HG03060 (cell line): ENCODE measurements at regions not wholly inside any gene's neighbourhood (a gene's known extent, or its start where the extent isn't known, plus 50 kb on each side); places are given as distances from the start of the nearest gene placed in this dataset.

Experiments used
- ATAC-seq: cut with Tn5 transposase; IDR thresholded peaks from one replicate; pipeline ENCODE4 v1.9.1; 2021; ENCODE audit warnings: low read depth, moderate number of reproducible peaks; ENCODE audit not compliant: unreplicated experiment

DNA sequence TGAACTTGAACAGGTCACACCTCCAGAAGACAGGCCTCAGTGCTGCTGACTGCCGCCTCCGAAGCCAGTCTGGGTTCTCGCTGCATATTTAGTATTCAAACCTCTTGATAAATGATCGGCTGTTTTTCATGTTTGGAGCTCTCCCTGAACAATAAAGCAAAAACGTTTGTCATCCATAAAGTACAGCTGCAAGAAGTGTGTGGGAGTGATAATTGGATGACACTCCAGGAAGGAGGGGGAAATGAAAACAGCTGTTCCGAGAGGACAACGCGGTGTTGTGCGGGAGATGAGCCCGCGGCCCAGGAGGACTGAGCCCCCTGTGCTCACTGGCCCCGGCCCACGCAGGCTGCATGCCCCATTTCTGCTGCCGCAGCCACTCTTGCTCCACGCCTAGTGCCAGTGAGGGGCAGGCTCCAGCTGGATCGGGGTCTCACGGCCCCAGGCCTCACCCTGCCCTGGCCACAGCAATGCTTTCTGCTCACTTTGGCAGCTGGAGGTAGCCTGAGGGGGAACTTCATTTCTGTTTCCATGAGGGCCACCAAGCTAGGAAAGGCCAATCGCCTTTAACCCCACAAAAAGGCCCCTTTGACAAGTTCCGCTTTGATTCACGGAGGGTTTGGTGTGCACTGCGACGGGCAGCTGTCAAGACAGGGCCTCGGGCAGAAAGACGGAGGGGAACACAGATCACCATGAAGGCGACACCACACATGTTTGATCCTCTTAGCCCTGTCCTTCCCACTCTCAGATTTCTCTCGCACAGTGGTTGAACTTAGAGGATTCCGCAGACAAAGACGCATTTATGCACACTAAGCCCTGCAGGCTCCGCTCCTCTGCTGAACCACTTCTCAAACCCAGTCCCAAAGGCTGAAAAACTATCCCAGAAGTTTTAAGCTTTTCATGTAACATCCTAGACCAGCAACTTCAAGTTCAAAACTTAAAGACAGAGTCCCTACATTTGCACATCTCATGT lies 537.6 kb downstream of the EFNB2 start:
- ATAC-seq: no peak

DNA sequence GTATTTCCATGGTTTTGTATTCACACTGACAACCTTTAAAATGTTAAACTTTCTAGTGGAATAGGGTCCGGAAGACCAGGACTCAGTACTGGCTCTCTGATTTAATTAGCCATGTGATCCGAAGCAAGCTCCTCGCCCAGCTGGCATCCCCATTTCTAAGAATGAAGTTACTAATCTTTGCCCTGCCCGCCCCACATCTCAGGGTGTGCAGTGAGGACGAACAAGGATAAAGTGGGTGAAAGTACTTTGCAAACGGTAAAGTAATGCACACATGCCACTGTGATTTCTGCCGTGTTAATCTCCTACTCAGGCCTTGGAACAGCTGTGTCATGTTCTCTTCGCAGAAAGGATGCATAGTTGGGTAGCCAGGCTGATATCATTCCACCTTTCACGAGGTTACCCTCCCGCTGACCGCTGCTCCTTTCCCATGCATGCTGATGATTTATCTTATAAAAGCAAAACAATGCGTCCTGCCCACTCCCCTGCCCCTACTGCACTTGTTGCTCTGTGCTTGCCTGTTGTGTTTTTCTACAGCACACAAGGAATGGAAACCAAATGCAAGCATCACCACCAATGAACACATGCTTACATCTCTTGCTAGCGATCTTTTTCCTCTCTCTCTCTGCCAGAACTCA lies 539.0 kb downstream of the EFNB2 start:
- no peak for ATAC-seq

GRCh38 chr13:105994340-105994739 lies 541.1 kb downstream of the EFNB2 start:
- ATAC-seq: no peak

DNA sequence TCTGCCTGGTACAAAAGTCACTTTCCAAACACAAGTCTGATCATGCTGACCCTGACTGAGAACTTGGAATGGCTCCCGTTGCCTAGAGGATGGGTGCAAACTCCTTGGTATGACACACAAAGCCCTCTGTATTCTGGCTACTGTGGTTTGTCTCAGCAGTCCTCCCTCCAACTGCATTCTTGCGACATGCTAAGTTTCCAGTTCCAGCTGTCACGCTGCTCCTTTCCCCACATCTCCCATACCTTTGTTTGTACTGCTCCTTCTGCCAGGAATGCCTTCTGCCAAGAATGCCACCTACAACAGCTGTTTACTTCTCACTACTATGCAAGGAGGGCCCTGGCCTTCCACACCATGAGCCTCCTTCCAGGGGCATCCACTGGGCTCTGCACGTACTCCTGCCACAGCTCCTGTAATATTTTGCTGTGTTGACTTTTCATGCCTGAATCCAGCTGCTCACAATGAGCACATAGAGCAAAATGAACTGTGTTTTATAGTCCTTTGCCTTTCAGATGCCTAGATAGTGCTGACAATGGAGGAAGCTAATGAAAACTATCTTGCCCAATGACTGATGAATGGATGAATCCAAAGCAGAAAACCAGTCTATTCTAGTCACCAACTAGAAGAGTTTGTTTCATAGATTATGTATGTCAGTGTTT lies 543.7 kb downstream of the EFNB2 start:
- no peak for ATAC-seq

DNA sequence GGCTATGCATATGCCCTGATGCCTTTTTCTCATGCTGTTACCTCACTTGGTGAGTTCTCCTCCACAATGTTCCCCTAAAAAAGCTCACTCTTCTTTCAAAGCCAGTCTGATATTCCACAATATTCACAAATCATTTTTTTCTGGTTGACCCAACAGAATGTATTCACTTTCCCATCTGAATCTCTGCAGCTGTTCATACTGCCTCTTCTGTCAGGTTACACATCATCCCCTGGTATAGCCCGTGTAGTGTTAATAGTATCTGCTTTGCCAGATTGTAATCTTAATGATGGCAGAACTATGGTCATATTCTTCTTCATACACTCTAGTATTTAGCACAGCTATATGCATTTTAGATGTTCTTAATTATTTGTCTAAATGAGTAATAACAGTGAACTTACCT lies 544.3 kb downstream of the EFNB2 start:
- ATAC-seq: no peak

DNA sequence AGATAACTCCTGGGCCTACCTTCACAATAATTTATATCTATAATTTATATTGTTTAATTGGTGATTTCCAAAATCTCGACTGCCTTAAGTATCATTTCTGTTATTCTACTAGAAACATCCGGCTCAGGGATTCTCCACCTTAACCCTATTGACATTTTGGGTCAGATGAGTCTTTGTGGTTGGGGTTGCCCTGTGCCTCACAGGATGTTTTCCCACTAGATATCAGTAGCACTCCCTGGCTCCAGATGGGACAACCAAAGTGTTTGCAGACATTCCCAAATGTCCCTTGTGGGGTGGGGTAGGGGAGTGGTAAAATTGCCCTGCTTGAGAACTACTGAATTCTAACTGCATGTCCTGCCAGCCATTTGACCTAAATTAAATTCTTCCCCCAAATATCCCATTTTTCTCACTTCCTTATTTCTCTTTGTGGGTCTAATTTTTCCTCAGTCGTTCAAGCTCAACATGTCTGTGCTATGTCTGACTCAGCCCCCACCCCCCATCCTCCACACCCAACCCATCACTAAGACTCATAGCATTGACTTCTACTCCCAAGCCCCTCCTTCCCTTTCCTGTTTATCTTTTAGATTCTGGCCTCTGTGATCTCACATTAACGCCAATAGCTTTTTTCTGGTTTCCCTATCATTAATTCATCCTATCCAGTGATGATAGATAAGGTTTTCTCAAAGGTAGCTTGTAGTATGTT lies 545.1 kb downstream of the EFNB2 start:
- ATAC-seq: no peak

DNA sequence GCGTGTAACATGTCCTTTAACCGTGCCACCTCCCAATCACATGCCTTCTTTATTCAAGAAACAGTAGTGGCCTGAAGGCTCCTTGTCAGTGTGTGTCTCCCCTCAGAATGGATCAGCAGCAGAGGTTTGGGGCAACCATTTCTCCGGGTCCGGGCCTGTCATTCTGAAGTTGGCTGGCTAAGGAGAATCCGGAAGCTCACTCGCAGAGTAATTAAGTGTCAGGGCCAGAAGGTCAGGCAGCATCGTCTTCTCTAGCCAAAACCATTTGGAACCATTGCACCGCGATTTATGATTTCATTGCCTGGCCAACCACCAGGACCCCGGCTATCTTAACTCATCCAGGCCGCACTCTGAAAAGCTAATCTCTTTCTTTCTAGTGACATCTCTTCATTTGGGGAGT lies 550.8 kb downstream of the EFNB2 start:
- no peak for ATAC-seq

GRCh38 chr13:105984236-105984635 lies 551.2 kb downstream of the EFNB2 start:
- ATAC-seq: no peak

GRCh38 chr13:105982219-105982930 lies 553.1 kb downstream of the EFNB2 start:
- no peak for ATAC-seq

GRCh38 chr13:105979131-105980011 lies 556.1 kb downstream of the EFNB2 start:
- no peak for ATAC-seq

GRCh38 chr13:105974380-105974779 lies 561.1 kb downstream of the EFNB2 start:
- no peak for ATAC-seq

DNA sequence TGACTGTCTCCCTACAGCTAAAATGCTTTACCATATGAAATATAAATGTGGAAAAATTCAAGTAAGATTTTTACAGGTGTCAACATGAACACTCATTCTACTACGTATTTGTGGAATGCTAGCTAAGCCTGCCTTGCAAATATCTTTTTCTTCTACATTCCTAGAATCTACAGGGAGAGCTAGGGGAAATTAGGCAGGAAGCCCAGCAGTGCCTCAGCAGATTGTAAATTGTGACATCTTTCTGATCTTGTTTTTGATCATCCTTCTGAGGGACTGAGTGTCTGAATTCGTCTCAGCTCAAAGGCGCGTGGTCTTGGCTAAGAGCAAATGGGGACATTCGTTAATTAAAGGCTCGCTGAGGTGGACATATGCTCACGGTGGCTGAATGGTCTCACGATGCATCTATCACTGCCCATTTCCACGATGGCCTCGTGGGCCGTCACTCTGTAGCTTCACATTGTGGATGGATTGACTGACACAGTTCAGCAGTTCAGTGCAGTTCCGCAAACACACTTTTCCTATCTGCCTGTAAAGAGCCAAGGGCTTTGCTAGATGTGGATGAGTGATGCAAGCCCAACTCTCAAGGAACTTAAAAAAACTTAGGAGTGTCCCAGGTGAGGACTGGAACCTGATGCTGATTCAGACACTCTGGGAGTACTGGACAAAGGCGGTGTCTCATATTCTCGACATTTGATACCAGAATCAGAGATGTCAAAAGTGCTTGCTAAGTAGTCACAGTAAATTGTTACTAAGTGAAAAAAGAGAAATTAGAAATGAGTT lies 562.5 kb downstream of the EFNB2 start:
- ATAC-seq: no peak

DNA sequence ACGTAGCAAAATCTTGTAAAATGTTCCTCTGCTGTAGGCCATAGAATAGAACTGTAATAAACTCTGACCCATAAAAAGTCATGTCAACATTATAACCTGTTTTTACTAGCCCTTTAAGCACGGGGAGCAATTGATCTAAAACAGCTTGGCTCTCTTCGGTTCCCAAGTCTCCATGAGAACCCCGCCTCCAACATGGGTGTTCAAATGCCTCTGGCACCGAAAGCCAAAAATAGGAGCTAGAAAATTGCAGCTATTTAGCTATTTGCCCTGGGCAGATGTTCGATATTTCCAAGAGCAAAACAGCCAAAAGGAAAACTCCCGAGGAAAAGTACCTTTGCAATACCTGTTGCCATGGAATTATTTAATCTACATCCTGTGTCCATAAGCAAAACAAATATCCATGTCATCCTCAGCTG lies 563.1 kb downstream of the EFNB2 start:
- no peak for ATAC-seq

DNA sequence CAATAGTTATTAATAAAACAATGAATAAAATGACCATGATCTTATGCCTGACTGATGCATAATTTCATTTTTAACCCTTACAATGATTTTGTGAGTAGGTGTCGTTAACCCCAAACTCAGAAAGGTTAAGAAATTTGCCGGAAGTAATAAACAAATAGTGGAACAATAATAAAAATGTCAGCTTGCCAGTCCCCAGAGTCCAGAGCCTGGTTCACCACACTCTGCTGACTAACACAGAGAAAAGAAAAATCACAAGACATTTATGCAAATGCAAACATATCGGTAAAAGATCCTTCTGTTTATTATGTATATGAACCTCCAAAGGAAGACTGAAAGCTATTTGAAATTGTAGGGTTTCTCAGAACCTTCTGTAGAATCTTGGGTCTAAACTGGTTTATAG lies 563.7 kb downstream of the EFNB2 start:
- ATAC-seq: no peak

DNA sequence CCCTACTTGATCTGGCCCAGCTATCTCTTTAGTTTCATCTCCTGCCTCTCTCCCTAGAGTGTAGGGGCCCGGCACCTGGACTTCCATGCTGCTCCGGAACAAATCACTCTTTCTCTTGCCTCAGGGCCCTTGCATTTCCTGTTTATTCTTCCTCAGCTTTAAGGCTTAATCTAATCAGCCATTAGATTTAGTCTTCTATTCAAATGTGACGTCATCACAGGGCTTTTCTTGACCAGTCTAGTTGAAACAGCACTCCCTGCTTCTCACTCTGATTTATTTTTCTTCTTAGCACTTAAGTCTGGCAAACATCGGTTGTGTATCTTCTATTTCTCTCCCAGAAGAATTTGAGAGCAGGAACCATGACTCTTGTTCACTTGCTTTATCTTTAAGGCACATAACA lies 564.1 kb downstream of the EFNB2 start:
- no peak for ATAC-seq

DNA sequence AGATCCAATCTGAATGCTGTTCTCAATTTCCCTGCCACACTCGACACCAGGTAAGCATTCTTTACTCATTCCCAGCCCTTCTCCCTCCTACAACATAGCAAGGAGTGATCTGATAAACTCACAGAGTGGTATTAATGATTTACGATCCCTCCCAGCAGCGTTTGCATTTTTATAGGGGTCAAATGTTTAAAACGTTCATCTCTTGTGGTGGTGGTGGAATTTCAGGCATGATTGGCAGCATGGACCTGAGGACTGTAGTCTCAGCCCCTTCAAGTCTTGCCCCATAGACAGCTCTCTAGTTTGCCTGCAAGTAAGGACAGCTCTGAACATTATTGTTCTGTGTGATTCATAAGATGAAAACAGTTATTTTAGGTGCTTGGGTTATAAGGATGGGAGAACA lies 565.7 kb downstream of the EFNB2 start:
- no peak for ATAC-seq

GRCh38 chr13:105965910-105966309 lies 569.6 kb downstream of the EFNB2 start:
- no peak for ATAC-seq

DNA sequence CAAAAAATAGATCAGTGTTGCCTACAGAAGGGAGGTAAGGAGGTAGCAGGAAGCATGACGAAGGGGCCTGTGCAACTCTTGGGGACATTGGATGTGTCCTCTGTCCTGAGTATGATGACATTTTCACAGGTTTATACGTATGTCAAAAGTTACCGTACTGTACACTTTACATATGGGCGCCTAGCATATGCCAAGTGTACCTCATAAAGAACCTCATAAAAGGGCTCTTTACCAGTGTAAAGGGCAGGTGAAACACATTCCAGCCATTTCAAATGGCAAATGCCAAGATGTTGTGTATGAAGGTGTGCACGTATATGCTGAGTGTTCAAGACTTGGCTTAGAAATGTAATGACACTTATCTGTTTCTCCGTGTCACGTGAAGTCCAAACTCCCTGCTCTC lies 573.4 kb downstream of the EFNB2 start:
- no peak for ATAC-seq
